HG03520 (cell line): ENCODE measurements at regions not wholly inside any gene's neighbourhood (a gene's known extent, or its start where the extent isn't known, plus 50 kb on each side); places are given as distances from the start of the nearest gene placed in this dataset.
"Not testable (repeated sequence)": the region's sequence is repeated elsewhere in the genome, so short reads cannot be mapped to it uniquely, and the experiment has no call there.

ENCODE experiments used
- ATAC-seq: cut with Tn5 transposase; IDR thresholded peaks from one replicate; pipeline ENCODE4 v1.9.1; 2021; ENCODE audit warnings: mild to moderate bottlenecking, moderate library complexity; ENCODE audit not compliant: unreplicated experiment

DNA sequence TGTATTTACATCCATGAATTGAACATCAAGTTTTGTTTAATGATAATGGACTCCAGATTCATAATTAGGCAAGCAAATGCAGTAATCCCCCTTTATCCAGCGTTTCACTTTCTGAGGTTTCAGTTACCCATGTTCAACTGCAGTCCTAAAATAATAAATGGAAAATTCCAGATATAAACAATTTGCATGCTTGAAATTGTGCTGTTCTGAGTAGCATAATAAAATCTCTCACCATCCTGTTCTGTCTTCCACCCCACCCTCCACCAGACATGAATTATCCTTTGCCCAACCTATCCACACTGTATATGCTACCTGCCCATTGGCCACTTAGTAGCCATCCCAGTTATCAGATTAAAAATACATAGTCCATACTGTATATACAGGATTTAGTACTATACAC is 224.5 kb upstream of the CHAC2 start:
- no peak for ATAC-seq

DNA sequence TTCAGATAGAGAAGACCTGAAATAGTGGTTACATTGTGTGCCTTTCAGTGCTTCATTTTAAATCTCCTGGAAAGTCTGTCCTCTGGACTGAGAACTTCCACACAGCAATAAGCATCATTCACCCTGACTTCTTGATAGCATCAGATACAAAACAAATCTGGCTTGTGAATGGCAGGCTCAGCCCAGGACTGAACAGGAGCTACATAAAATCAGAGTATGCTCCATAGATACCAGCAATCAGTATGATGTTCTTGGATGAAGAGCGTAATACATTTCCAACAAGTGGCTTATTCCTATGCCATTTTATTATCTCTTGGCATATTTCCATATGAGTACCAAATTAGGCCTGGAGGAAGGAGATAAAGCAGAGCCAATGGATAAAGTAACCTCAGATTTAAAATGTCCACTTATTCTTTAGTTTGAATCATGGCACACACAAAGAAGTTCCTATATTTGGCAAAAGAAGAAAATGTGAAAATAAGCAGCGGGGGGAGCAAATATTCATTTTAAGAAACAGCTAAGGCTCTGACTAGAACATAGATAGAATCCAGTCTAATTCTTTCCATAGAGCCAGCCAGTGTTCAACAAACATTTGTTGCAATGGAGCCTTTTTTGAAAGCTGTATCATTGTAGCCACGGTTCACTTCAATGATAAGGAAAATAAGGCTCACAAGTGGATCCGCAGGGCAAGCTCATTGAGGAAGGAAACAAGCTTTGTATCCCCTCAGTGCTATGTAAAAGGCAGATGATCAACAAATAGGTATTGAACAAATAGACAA is 230.8 kb upstream of the CHAC2 start:
- no peak for ATAC-seq

DNA sequence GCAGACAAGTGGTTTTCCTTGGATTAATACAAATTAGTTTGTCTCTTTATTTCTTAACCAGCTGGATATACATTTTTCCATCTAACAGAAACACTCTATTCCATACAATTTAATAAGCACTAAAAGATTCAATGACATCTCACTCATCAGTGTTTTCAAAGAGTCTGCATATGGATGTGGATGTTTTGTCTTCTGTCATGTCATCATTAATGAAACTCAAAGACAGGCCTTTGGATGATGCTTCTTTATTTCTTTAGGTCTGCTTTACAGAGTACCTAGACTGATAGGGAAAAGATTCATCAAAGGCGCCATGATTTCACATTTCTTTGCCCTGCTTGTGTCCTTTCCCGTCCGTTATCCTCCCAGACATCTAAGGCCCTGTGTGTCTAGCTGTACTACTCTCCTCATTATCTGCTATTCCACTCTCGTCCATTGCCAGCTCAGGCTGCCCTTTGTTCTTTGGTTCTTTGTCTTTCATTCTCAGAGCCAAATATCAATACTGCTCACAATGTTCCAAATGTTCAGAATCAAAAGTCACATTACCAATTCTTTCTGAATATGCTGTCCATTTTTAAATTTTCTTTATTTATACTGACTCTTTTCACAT is 232.3 kb upstream of the CHAC2 start:
- no peak for ATAC-seq

DNA sequence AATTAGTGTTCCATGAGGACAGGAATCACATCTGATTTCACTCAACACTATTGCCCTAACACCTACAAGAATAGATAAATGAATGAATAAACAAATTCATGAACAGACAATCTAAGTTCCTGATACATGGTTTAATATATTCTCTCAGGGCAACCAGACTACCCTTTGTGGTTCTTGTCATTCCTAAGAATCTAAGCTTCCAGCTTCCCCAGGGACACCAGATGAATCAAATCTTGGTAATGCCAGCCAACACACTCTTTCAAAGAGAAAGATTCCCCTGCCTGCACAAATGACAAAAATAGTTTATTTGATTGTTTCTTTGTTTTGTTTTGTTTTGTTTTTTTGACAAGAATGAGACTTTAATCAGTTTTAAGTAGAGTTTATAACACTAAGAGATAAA is 237.5 kb upstream of the CHAC2 start:
- ATAC-seq, result no peak

DNA sequence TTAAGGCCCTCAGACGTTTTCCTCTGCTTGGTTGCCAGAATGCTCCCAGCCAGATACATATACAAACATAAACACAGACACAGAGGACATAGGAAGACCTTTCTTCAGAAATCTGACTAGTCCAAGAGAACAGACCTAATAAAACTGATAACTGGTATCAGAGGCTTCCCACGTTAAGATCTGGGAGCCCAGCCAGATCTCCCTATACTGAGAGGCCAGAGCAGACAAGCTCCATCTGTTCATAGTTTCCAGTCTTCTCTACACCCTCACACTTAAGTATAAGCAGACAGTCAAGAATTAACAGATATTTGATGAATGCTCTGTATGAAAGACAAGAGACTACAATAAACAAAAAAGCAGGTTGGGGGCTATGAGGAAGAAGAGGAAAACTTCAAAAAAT is 240.5 kb upstream of the CHAC2 start:
- no peak for ATAC-seq

DNA sequence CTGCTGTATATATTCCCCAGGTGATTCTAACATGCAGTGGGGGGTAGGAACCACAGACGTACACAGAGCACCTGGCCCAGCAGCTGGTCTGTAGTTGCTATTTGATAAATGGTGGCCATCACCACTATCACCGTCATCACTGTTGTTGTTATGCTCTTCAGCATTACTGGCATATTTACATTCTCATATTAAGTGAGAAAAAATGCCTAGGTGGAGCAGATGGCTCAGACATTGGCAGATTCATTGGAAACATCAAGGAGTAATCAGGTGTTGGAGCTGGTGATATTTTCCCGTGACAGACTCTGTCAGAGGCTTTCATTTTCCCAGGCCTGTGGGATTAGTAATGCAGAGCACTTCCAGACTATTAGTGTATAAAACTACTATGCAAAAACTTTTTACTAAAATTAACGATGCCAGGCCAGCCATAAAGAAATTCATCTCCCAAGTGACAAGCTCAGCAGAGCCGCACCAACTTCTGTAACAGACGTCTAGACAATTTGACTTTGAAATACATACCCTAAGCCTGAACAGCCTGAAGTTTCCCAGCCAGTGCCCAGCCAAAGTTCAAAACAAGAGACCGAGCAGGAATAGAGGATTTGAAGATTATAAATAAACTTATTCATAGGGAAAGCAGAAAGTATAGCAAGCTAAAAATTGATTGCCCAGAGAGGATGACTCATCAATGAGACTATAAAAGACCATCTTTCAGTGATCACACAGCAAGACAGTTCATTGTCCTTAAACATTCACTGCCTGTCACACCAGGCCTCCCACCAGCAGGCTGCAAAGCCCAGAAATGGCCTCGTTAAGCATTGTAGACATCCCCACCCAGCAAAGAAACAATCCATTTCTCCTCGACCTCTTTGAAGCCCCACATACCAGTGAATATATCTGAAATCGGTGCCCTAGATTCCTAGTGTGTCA is 247.4 kb upstream of the CHAC2 start:
- no peak for ATAC-seq

DNA sequence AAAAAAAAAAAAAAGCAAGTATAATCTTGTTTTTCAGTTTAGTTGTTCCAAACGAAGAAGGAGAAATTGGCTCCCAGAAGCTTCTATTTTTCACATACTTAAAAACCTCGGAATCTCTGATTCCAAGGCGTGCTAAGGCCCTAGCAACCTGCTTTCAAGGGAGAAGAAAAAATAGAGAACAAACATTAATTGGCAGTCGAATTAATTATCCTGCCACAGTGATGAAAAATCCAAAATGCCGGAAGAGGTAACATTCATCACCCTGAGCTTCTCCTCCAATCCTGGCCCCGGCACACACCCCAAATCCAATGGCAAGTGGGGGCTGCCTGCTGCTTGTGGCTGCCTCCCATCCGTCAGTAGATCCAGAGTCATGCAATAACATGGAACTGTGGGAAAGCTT is 250.2 kb upstream of the CHAC2 start:
- no peak for ATAC-seq

DNA sequence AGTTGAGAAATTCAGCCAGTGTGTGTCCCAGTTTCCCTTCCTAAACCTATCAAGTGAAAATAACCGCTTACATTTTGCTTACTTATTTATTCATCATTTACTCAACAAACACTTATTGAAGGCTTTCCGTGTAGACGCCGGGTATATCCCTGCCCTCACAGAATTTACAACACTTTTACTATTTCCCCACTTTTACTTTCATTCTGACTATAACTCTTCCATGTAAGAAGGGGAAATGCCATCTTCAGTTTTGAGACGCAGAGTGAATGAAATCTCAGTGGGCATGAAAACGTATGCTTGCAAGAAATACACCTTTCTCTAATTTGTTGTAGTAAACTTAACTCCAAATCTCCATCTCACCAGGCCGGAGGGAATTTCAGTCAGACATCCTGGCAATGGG is 251.0 kb upstream of the CHAC2 start:
- no peak for ATAC-seq

DNA sequence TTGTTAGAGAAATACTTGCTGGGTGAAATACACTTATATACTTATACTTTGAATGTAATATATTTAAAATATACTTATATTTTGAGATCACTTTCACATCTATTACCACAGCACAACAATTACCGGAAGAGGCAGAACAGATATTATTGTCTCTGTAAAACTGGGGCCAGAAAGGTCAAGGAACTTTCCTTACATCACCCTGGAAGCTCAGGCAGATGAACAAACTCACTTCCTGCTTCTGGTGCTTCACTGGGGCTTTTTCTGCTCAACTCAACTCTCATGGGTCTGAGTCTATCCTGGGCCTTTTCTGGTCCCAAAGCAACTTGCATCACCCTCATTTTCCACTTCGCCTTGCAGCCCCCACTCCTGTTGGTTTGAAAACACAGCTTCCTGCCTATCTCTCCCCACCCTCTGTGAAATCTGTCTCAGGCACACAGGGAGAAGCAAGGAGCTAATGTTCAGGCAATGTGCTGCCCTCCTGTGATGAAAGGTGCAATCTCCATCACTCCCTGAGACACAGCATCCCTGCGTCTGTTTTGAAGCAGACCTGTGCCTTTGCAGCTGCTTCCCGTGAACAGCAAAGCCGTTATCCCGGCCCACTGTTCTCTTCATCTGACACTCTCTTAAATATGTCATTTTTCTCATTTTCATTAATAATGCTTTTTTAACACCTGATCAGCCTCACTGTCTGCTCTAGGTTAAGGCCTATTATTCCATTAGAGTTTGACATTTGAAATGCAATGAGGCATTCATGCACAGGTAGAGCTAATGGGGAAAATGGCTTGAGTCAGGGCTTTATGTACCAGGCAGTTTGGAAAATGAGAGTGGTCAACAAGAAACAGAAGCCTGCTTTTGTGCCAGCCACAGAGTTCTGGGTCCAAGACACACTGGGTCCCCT is 251.9 kb upstream of the CHAC2 start:
- ATAC-seq, result no peak

DNA sequence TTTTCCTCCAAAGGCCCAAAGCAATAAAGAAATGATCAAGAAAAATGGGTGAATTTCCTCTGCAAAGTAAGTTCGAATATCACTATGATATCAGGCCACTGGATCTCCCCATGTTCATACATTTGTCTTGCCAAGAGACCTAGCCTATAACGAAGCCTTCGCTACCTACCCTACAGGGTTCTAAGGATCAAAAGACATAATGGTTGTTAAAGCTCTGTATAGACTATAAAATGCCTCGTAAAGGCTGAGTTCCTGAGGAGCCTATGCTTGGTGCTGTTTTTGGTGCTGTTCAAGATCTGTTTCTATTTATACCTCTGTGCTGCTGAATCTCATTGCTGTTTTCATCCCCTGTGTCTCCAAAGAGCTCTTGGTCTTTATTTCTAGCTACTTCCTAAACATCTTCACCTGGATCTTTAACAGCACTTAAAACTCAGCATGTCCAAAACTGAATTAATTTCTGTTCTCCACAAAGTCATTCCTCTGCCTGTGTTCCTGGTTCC is 254.4 kb upstream of the CHAC2 start:
- ATAC-seq, result no peak

DNA sequence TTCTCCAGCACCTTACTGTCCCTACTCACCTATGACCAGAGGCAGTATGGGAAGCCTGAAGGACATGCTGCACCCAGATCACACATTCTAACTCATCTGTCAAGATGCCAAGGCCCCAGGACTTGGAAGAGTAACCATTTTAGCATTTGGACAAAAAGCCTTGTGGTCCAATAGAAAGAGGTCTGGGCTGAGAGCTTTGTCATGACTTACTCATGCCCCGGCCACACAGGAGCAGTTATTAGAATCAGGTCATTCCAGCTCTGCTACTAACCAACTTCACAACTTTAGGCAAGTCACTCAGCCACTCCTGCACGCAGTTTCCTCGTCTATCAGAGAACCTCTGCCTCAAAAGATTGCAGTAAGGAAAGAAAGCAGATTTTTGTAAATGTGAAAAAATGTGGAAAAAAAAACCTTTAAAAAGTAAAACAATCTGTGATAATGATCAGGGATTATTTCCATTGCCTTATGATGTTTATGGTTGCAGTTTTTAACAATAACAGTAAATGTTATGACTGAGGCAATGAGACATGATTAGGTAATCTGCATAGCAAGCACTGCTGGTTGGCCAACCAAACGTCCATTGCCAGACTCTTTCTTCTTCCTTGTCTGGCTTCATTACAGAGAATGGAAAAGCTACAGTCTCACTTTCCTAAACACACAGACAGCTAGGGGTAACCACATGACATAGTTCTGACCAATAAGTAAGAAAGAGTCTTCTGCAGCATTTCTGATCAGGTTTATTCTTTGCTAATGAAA is 255.4 kb upstream of the CHAC2 start:
- no peak for ATAC-seq

DNA sequence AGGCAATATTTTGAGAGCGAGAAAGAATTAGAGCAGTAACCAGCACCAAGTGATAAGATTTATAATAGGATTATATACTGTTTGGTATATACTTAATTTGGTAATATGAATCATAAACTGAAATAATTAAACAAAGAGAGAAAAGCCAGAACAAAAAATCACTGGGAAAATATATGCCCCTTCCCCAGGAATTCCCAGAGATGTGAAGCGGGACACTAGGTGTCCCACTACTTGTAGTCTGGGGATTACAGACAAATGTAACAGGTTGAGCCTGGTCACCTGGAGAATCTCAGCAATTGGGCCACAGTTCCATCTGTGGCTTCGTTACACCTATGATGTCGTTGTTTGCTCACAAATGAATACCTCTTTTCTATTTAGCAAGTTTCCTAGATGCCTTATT is 256.1 kb upstream of the CHAC2 start:
- no peak for ATAC-seq

DNA sequence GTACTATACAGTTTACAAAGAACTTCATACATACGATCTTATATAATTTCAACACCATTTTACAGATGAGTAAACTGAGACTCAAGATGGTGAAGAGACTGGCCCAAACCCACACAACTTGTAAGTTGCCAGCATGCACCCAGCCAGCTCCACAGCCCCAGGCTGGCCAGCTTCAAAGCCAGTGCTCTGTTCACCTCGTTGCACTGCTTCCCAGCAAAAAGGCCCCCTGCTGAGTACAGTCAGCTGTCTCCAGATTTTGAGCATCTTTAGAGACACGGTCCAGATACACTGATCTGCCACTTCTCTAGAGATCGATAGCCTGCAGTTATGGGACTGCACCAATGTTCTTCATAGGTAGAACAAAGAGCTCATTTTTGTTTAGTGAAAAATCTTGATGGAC is 257.2 kb upstream of the CHAC2 start:
- no peak for ATAC-seq

DNA sequence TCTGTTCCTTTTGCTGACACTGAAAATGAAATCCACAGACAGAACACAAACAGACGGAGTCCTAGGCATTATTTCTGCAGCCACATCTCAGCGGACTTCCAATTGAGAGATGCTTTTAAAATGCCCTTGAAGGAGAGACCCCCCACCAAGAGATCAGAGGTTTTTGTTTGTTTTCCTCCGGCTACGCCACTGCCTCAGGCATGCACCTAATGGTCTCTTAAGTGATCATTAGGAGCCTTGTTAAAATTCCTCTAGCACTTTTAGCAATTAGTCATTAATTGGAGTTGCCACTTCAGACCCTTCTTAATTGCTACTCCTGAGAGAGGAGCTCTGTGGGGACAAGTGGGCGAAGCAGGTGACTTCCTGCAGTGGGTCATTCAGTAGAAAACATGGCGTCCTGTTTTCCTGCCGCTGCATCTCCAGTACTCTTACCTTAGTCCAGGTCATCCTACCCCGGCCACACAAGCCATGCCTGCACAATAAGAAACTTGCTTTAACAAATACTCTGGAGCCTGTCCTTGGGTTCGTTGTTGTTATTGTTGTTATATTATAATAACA is 257.7 kb upstream of the CHAC2 start:
- ATAC-seq, result no peak

DNA sequence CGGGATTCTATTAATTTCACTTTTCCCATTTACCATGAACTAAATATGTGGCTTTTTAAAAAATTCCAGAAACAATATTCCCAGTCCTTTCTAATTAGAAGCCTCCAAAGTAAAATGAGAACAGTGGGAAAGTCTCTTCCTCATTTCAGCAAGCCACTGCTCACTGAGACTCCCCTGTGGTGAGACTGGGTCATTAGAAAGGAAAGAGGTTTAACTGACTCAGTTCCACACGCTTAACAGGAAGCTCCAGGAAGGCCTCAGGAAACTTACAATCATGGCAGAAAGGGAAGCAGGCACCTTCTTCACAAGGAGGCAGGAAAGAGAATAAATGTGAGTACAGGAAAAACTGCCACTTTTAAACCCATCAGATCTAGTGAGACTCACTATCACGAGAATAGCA is 258.9 kb upstream of the CHAC2 start:
- no peak for ATAC-seq

DNA sequence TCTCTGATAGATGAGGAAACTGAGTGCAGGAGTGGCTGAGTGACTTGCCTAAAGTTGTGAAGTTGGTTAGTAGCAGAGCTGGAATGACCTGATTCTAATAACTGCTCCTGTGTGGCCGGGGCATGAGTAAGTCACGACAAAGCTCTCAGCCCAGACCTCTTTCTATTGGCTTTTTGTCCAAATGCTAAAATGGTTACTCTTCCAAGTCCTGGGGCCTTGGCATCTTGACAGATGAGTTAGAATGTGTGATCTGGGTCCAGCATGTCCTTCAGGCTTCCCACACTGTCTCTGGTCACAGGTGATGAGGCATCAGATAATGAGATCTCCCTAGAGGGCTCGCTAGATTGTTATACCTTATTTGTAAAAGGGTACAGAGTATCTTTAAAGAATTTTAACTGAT is 260.5 kb upstream of the CHAC2 start:
- not testable (repeated sequence) for ATAC-seq

DNA sequence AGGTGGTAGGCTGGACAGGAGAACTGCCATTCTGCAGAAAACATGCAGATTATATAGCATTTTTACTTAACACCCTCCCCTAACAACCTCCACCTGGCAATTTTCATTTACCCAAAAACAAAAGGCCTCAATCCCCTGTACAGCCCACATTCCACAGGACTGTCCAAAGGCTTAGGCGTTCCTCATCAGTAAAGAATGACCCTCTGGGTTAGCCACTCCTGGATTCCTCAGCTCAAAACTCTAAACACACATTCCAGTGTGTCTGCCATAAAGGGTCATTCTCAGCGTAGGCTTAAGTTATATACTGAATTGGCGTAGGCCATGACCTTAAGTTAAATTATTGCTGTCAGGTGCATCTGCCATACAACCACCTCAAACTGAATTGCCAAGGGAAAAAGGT is 261.8 kb upstream of the CHAC2 start:
- no peak for ATAC-seq

DNA sequence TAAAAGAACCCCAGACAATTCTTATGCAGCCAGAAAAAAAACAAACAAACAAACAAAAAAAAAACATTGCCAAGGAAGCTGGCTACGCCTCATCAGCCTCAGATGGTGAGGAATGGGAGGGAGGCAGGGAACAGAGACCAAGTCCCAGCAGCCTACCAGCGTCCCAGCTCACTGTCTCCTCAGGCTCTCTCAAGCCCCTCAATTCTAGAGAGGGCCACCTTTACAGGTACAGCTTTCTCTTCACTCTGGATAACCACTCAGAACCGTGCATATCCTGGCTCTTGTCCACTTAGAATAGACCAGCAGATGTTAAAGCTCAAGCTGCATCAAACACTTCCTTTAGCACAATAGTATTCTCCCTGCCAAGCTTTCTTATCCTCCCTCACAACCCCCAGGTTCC is 263.1 kb upstream of the CHAC2 start:
- ATAC-seq, result no peak

DNA sequence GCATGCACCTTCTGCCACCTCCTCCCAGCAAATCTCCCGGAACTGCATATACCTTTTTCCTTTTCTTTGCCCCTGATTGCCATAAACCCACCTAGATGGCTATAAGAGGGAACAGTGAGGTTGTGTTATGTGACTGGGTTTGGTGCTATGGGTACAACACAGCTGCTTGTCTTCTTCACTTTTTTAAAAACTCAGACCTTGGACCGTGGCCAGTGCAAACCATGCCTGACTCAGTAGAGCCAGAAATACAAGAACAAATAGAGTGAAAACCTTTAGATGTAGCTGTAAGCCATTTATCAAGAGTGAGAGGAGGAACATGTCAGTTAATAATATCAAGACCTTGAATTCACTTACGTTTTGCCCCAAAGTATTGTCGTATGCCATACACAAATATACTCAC is 267.4 kb upstream of the CHAC2 start:
- no peak for ATAC-seq

DNA sequence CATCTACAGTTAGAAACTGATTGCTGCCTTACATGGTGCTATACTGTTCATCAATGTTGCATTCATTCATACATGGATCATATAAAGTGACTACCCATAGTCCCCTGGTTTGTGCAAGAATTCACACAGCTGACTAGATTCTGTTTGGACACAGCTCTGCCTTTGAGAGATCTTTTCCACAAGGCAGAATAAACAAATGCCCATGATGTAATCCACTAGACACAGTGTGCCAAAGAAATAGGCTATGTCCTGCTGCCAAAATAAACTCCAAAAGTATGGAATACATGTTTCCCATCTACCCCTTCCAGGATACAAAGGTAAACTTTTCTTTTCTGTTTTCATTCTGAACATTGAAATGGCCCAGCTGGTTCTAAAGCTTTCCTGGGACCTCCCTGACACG is 269.4 kb upstream of the CHAC2 start:
- no peak for ATAC-seq
